ENCODE measurements at regions not wholly inside any gene's neighbourhood (a gene's known extent, or its start where the extent isn't known, plus 50 kb on each side); places are given as distances from the start of the nearest gene placed in this dataset.
A peak's percentile ranks its signal among the peaks of the same experiment; 100 is the strongest.
"Not testable (repeated sequence)": the region's sequence is repeated elsewhere in the genome, so short reads cannot be mapped to it uniquely, and the experiment has no call there.

DNA sequence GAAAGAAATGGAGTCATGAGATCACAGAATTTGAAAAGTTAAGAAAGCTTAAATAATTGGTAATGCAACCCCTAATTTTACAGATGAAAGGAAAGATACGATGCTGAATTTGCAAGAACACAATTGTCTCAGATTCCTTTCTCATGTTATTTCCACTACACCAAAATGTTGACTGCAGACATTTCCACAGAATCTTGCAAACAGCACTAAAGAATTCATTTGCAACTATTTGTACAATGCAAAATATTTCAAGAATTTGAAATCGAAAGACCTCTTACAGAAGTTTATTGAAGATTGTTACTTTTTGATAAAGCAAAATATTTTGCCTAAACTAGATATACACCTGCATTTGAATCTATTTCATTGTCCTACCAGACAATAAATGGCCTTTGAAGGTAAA, 194.1 kb upstream of the KCNMB2 start:
- FAIRE-seq = no peak

DNA sequence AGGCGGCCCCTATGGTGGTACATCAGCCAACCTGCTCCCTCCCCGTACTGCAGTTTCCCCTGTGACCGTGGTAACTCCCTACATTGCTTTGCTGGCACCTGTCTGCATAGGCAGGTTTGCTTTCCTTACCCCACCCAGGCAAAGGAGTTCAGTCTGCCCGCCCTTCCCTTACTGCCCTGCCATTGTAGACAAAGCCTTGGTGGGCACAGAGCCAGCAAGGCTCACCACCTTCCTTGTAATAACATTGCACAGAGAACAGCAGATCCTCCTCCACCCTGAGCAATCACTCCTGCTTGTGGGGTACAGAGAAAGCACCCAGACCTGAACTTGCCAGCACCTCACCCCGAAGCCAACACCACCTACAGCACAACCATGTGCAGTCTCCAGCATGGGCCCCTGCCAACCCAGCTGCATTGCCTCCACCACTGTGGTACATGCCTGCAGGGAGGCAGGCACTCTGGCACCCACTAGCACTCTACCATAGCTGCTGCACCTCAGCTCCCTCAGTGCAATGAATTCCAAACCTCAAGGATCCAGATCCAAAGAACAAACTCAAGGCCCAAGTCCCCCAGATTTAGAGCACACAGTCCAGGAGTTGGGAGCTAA, 192.7 kb upstream of the KCNMB2 start:
- no peak for FAIRE-seq

DNA sequence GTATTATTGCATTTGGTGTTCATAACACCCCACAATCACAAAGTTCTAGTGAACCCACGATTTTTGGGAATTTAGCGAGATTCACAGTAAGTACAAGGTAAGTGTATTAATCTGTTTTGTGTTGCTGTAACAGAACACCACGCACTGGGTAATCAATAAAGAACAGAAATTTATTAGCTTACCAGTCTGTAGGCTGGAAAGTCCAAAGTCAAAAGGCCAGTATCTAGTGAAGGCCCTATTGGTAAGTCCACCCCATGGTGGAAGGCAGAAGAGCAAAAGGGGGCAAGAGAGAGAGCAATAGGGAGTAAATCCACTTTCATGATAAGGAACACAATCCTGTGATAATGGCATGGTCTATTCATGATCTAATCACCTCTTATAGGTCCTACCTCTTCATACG, 190.3 kb upstream of the KCNMB2 start:
- FAIRE-seq = no peak

DNA sequence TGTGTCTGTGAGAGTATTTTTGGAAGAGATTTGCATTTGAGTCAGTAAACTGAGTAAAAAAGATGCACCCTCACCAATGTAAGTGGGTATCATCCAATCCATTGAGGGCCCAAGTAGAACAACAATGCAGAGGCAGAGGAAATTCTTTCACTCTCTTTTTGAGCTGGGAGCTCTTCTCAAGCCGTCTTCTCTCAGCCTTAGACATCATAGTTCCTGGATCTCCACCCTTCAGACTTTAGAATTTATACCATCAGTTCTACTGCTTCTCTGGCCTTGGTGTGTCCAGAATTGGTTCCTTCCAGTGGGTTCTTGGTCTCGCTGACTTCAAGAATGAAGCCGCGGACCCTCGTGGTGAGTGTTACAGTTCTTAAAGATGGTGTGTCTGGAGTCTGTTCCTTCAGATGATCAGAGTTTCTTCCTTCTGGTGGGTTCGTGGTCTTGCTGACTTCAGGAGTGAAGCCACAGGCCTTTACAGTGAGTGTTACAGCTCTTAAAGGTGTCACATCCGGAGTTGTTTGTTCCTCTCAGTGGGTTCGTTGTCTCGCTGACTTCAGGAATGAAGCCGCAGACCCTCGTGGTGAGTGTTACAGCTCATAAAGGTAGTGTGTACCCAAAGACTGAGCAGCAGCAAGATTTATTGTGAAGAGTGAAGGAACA, 187.5 kb upstream of the KCNMB2 start:
- FAIRE-seq = not testable (repeated sequence)

DNA sequence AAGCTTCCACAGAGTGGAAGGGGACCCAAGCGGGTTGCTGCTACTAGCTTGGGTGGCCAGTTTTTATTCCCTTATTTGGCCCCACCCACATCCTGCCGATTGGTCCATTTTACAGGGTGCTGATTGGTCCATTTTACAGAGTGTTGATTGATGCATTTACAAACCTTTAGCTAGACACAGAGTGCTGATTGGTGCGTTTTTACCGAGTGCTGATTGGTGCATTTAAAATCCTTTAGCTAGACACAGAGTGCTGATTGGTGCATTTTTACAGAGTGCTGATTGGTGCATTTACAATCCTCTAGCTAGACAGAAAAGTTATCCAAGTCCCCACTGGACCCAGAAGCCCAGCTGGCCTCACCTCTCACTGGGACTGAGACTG, 187.0 kb upstream of the KCNMB2 start:
- not testable (repeated sequence) for FAIRE-seq

DNA sequence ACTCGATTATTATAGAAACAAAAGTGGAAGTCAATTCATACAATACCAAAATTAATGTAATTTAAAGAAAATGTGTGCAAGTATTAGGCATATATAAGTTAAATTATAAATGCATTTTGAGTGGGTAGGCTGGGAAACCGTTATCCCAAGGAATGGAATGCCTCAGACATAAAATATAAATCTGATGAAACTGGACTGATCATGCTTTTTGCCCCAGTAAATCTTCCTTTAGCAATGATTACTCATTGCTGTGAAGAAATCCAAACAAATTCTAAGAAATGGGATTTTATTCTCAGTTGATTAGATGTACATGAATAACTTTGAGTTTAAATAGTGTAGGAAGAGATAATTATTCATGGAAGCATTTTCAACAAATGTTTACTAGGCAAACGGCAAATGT, 185.5 kb upstream of the KCNMB2 start:
- no peak for FAIRE-seq

- FAIRE-seq = no peak
Observed at GRCh38 chr3:178352326-178353005, 183.8 kb upstream of the KCNMB2 start.

- FAIRE-seq = peak; percentile 97
Observed at GRCh38 chr3:178353006-178353694, 183.1 kb upstream of the KCNMB2 start.

GRCh38 chr3:178359728-178360127, 176.5 kb upstream of the KCNMB2 start:
- no peak for FAIRE-seq

GRCh38 chr3:178363048-178363447, 173.2 kb upstream of the KCNMB2 start:
- not testable (repeated sequence) for FAIRE-seq

DNA sequence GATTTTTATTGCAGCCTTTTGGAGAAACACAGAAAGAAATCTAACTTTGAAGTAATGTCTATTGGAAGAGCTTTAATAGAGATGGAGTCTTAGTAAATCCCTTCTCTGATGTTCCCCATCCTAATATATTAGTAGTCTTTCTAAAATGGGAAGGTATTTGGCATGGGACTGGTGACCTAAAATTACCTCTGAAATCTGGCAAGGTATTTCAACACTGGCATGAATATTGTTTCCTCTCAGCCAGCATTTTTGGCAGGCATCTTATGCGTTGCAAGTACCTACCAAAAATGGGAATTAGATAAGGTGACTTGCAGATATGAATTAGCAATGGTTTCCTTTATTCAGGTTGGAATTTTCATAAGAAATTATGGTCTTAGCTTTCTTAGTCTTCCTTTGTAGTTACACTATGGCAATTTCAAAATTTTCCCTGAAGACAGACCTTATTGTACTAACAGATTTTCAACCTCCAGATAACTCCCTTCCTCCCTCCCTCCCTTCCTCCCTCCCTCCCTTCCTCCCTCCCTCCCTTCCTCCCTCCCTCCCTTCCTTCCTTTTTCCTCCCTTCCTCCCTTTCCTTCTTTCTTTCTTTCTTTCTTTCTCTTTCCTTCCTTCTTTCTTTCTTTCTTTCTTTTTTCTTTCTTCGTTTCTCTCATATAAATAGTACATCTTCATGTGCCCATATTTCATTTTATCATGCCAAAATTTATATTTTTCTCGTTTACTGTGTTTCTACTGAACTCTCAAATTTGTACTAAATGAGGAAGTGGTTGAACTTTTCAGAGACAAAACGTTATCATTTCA, 168.2 kb upstream of the KCNMB2 start:
- FAIRE-seq = no peak

DNA sequence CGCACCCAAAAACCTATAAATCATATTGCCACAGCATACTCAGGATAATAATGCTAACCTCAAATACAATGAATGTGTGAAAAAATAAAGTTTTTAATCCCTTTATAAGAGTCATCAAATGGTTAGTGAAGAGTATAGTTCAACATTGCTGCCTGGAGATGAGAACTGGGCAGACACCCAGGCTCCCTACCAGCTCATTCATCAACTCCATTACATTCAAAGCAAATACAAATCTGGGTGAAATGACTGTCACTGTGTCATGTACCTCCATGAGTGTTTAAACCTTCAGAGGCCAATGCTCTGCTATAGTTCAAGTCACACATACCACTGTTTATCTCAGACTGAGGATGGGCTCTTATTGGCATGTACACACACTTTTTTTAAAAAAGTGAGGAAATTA, 167.2 kb upstream of the KCNMB2 start:
- FAIRE-seq = no peak

DNA sequence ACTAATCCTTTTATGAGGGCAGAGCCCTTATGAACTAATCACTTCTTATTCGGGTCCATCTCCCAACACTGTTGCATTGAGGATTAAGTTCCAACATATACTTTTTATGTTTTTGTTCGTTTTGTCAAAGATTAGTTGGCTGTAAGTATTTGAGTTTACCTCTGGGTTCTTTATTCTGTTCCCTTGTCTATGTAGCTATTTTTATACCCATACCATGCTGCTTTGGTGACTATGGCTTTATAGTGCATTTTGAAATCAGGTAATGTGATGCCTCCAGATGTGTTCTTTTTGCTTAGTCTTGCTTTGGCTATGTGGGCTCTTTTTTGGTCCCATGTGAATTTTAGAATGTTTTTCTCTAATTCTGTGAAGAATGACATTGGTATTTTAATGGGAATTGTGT, 166.4 kb upstream of the KCNMB2 start:
- FAIRE-seq = no peak

- FAIRE-seq = no peak
Observed at GRCh38 chr3:178370387-178370786, 165.8 kb upstream of the KCNMB2 start.

DNA sequence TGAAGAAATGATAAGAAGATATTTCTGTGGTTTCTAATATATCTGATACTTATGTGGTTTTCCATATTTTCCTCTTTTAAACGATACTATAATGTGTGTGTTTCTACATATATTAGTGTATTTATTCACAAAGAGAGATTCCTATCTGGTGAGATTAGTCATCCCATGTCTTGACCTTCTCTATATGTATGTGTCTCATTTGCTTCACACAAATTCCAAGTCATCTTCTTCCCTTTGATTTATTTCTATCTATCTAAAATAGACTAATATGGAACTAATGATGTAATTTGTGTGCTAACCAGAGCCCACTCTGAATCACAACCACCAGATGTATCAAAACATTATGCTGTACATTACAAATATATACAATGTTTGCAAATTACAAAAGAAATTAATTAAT, 154.7 kb upstream of the KCNMB2 start:
- FAIRE-seq = no peak

- FAIRE-seq = no peak
Observed at GRCh38 chr3:178381971-178382448, 154.2 kb upstream of the KCNMB2 start.

DNA sequence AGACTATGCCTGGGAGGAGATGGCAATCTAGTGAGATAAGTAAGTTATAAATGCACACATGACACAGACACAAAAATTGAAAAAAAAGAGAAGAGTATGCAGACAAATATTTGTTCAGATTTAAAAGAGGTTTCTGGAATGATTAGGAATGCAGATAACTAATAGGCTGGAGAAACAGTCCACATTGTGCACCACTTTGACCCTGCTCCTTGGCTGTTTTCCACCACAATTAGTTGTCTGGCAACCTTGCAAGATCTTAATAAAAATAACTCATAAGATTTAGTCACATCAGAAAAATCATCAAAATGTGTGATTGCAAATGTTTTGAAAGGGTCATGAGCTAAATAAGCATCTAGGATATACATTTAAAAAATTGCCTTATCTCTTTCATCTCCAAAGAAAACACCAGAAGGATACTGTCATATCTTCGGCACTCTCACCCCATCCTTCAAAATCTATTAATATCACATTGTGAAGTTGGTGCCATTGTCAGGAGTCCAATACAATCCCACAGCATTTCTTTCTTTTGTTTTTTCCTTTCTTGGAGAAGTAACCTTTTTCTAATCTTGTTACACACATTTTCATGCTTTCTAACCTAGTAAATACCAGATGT, 153.7 kb upstream of the KCNMB2 start:
- FAIRE-seq = peak; percentile 97

DNA sequence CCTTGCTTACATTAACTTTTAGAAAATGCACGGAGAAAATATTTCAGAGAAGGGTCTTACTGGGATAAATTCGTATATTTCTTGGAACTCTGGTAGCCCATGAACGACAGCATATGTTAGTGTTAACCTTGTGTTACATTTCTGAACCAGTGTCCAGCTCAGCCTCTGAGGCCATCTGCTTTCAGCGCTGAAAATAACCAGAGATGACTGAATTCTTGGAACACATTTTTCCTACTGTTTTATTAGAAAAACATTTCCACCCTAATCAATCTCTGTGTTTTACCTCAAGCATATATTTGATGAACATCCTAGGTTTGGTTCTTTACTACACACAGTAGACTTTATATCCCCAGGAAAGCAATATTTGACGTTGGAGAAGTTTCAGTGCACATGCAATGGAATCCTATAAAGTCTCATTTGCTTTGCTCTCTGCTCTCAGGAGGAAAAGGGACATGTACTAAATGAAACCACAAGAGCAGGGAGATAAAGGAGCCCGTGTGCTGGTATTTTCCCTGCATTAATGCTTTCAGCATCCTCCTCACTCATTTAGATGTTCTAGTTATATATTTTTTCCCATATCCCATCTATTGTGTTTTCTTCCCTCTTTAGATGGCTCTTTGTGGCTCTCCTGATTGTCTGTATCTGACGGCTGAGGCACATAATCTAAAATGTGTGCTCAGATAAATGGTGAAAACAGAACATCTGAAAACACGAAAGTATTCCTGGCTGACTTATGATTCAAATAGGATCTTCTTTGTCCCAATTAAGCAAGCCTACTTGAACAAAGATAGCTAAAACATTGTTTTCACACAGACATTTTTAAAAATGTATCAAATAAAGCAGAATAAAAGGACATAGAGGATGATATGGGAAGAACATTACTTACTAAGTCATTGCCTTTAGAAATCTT, 151.7 kb upstream of the KCNMB2 start:
- peak; percentile 83 for FAIRE-seq

- FAIRE-seq = peak; percentile 95
Observed at GRCh38 chr3:178385280-178385952, 150.8 kb upstream of the KCNMB2 start.

- no peak for FAIRE-seq
Observed at GRCh38 chr3:178386401-178386800, 149.8 kb upstream of the KCNMB2 start.

- no peak for FAIRE-seq
Observed at GRCh38 chr3:178386880-178387279, 149.4 kb upstream of the KCNMB2 start.

Data from endometrium (tissue), 2 donors.